KMS-11 (cell line): ENCODE measurements at regions not wholly inside any gene's neighbourhood (a gene's known extent, or its start where the extent isn't known, plus 50 kb on each side); places are given as distances from the start of the nearest gene placed in this dataset.
A peak's percentile ranks its signal among the peaks of the same experiment; 100 is the strongest.

ENCODE experiments used
- H2AFZ ChIP-seq: fragments of 200-600 bp; sonication (generic); 2 replicates; pipeline ENCODE4 v1.6.1; 2016; ENCODE audit warnings: antibody characterized with exemption, mixed run types, low read depth
- H3K27ac ChIP-seq: fragments of 200-600 bp; sonication (generic); 2 replicates; pipeline ENCODE4 v1.6.1; 2016; ENCODE audit warnings: mild to moderate bottlenecking, mixed run types
- H3K27me3 ChIP-seq: fragments of 200-600 bp; sonication (generic); 2 replicates; pipeline ENCODE4 v1.6.1; 2017; ENCODE audit warnings: mild to moderate bottlenecking, low read depth, mixed run types, moderate library complexity; ENCODE audit not compliant: insufficient read depth
- H3K36me3 ChIP-seq: fragments of 200-600 bp; sonication (generic); 2 replicates; pipeline ENCODE4 v1.6.1; 2017; ENCODE audit warnings: mild to moderate bottlenecking, mixed run types; ENCODE audit not compliant: insufficient read depth
- H3K4me1 ChIP-seq: fragments of 200-600 bp; sonication (generic); 2 replicates; pipeline ENCODE4 v1.6.1; 2016; ENCODE audit warnings: mild to moderate bottlenecking, low read depth, mixed run types; ENCODE audit not compliant: poor library complexity, severe bottlenecking
- H3K4me2 ChIP-seq: fragments of 200-600 bp; sonication (generic); 2 replicates; pipeline ENCODE4 v1.7.0; 2016; ENCODE audit warnings: mild to moderate bottlenecking, mixed run types
- H3K4me3 ChIP-seq: fragments of 200-600 bp; sonication (generic); IDR thresholded peaks from 2 replicates; pipeline ENCODE4 v1.6.1; 2017; ENCODE audit warnings: low read depth, low read length, mixed read lengths; ENCODE audit not compliant: insufficient read depth
- H3K79me2 ChIP-seq: fragments of 200-600 bp; sonication (generic); 2 replicates; pipeline ENCODE4 v1.6.1; 2016; ENCODE audit warnings: low read depth, mixed run types; ENCODE audit not compliant: insufficient read depth
- H3K9ac ChIP-seq: fragments of 200-600 bp; sonication (generic); 2 replicates; pipeline ENCODE4 v1.6.1; 2016; ENCODE audit warnings: mild to moderate bottlenecking, mixed run types
- H4K20me1 ChIP-seq: fragments of 200-600 bp; sonication (generic); 2 replicates; pipeline ENCODE4 v1.6.1; 2016; ENCODE audit warnings: mild to moderate bottlenecking, mixed run types; ENCODE audit not compliant: insufficient read depth
- TF ChIP-seq, protein P1 (sequence below): fragments of 200-600 bp; sonication (generic); conservative IDR thresholded peaks from 2 replicates; pipeline ENCODE4 v1.6.1; 2017; ENCODE audit warnings: low read depth, mild to moderate bottlenecking, antibody characterized with exemption, low read length, moderate library complexity, mixed read lengths

GRCh38 chr5:67808340-67808739 lies 407.2 kb upstream of the PIK3R1 start:
- Histone ChIP-seq H4K20me1 (no peaks in the 10 kb centered on the region), H2AFZ (no peak overlapping the region), H3K9ac (no peak overlapping the region), H3K4me1 (peaks cover 44% of the 10 kb centered on the region), H3K36me3 (no peaks in the 10 kb centered on the region), H3K4me2 (peak overlapping the region; percentile 58), H3K27me3 (peaks cover 8% of the 10 kb centered on the region; the same call in 1 of the 2 replicates), H3K4me3 (no peak overlapping the region), H3K27ac (no peak overlapping the region), H3K79me2 (no peaks in the 10 kb centered on the region)
- TF ChIP-seq, protein P1, sequence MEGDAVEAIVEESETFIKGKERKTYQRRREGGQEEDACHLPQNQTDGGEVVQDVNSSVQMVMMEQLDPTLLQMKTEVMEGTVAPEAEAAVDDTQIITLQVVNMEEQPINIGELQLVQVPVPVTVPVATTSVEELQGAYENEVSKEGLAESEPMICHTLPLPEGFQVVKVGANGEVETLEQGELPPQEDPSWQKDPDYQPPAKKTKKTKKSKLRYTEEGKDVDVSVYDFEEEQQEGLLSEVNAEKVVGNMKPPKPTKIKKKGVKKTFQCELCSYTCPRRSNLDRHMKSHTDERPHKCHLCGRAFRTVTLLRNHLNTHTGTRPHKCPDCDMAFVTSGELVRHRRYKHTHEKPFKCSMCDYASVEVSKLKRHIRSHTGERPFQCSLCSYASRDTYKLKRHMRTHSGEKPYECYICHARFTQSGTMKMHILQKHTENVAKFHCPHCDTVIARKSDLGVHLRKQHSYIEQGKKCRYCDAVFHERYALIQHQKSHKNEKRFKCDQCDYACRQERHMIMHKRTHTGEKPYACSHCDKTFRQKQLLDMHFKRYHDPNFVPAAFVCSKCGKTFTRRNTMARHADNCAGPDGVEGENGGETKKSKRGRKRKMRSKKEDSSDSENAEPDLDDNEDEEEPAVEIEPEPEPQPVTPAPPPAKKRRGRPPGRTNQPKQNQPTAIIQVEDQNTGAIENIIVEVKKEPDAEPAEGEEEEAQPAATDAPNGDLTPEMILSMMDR: no peak

GRCh38 chr5:67807439-67807888 lies 408.1 kb upstream of the PIK3R1 start:
- peaks cover 50% of the 10 kb centered on the region for H3K4me1 ChIP-seq

GRCh38 chr5:67806654-67807438 lies 408.7 kb upstream of the PIK3R1 start:
- Histone ChIP-seq H3K4me3 (no peak overlapping the region), H2AFZ (no peak overlapping the region), H3K27me3 (peaks cover 8% of the 10 kb centered on the region; the same call in 1 of the 2 replicates), H4K20me1 (no peaks in the 10 kb centered on the region), H3K36me3 (no peaks in the 10 kb centered on the region), H3K4me1 (peaks cover 53% of the 10 kb centered on the region), H3K9ac (no peak overlapping the region), H3K79me2 (no peaks in the 10 kb centered on the region), H3K4me2 (peak overlapping the region; percentile 58; the same call in 1 of the 2 replicates), H3K27ac (no peak overlapping the region)
- TF ChIP-seq, protein P1: no peak

More at GRCh38 chr5:67807439-67807888, 408.1 kb upstream of the PIK3R1 start:
- Histone ChIP-seq H3K4me3 (no peak overlapping the region), H3K79me2 (no peaks in the 10 kb centered on the region), H4K20me1 (no peaks in the 10 kb centered on the region), H3K27ac (no peak overlapping the region), H3K36me3 (no peaks in the 10 kb centered on the region), H2AFZ (no peak overlapping the region), H3K9ac (no peak overlapping the region), H3K27me3 (peaks cover 8% of the 10 kb centered on the region; the same call in 1 of the 2 replicates), H3K4me2 (peak overlapping the region; percentile 58; the same call in 1 of the 2 replicates)
- TF ChIP-seq, protein P1: no peak

GRCh38 chr5:67805666-67806348 lies 409.7 kb upstream of the PIK3R1 start:
- no peak overlapping the region for H2AFZ ChIP-seq
- no peaks in the 10 kb centered on the region for H3K79me2 ChIP-seq
- H3K27ac ChIP-seq: no peak overlapping the region
- H3K36me3 ChIP-seq: no peaks in the 10 kb centered on the region
- H3K4me3 ChIP-seq: no peak overlapping the region
- H4K20me1 ChIP-seq: no peaks in the 10 kb centered on the region
- TF ChIP-seq, protein P1: no peak
- no peak overlapping the region for H3K4me2 ChIP-seq
- H3K4me1 ChIP-seq: peaks cover 51% of the 10 kb centered on the region
- H3K9ac ChIP-seq: no peak overlapping the region
- H3K27me3 ChIP-seq: peaks cover under 1% of the 10 kb centered on the region; the same call in 1 of the 2 replicates
